ENCODE measurements at regions not wholly inside any gene's neighbourhood (a gene's known extent, or its start where the extent isn't known, plus 50 kb on each side); places are given as distances from the start of the nearest gene placed in this dataset.

DNA sequence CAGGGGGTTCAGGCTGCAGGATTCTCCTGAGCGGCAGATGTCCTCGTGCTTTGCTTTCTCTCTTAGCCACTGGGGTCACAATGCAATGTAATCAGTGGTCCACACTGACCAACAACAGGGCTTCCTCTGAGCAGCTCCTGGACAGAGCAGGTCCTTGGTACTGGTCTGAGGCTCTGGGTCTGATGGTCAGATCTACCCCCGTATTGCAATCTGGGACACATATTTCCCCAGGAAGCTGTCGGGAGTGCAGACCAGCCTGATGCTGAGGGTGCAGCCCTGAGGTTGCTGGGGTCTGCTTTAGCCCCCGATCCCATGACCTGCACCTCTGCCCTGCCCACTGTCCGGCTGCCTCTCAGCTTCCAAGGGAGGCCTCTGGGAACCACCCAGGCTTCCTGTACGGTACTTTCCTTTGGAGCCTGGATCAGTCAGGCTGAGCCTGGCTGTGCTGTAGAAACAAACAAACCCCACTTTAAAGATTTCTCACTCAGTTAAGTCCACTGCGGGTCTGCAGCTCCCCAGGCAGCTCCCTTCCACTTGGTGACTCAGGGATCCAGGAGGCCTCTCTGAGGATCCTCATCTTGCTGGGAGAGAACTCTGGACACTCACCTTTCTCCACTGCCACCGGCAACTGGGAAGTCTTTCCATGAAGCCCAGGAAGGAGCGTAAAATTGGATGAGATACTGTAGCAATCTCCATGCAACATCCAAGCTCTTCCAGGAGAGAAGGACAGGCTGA is 1046.6 kb downstream of the TBC1D22A start:
- DNase-seq (ENCODE audit: extremely low read depth, low read depth) = no peak
- TF ChIP-seq, protein P1, sequence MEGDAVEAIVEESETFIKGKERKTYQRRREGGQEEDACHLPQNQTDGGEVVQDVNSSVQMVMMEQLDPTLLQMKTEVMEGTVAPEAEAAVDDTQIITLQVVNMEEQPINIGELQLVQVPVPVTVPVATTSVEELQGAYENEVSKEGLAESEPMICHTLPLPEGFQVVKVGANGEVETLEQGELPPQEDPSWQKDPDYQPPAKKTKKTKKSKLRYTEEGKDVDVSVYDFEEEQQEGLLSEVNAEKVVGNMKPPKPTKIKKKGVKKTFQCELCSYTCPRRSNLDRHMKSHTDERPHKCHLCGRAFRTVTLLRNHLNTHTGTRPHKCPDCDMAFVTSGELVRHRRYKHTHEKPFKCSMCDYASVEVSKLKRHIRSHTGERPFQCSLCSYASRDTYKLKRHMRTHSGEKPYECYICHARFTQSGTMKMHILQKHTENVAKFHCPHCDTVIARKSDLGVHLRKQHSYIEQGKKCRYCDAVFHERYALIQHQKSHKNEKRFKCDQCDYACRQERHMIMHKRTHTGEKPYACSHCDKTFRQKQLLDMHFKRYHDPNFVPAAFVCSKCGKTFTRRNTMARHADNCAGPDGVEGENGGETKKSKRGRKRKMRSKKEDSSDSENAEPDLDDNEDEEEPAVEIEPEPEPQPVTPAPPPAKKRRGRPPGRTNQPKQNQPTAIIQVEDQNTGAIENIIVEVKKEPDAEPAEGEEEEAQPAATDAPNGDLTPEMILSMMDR (IDR thresholded peaks at IDR 0.05; ENCODE audit: low read depth, low read length) = no peak

DNA sequence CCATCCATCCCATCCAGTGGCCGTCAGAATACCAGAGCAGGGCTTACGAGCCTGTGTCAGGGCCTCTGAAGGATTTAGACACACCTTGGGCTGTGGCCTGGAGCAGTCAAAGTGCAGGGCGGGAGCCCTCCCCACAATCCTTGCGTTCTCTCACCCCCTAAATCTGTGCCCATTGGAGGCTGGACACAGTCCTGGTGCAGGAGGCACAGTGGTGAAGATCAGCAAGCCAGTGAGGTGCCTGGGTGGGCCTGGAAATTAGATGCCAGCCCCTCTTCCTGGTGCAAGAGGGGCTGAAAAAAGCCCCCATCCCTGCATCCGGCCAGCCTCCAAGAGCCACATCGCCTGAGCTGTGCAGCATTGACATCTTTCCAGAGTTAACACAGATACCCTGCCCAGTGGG is 1045.8 kb downstream of the TBC1D22A start:
- TF ChIP-seq, protein P1 (IDR thresholded peaks at IDR 0.05; ENCODE audit: low read depth, low read length) = no peak
- no peak for DNase-seq (ENCODE audit: extremely low read depth, low read depth)

DNA sequence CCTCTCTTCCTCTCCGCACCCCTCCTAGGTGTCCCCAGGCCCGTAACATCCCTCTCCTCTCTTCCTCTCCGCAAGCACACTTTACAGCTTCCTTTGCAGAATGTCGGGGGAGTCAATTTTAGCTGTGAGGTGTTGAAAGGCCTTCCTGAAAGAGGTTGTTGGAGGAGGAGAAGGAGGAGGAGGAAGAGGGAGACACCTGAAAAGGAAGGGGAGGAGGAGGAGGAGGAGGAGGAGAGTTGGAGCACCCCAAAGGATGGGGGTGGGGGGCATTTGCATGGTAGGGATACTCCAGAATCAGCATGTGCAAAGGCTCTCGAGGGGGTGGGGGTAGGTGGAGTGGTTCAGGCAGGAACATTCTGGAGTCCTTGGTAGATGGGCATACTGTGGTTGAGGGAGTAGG is 1045.1 kb downstream of the TBC1D22A start:
- TF ChIP-seq, protein P1 (IDR thresholded peaks at IDR 0.05; ENCODE audit: low read depth, low read length) = no peak
- no peak for DNase-seq (ENCODE audit: extremely low read depth, low read depth)

DNA sequence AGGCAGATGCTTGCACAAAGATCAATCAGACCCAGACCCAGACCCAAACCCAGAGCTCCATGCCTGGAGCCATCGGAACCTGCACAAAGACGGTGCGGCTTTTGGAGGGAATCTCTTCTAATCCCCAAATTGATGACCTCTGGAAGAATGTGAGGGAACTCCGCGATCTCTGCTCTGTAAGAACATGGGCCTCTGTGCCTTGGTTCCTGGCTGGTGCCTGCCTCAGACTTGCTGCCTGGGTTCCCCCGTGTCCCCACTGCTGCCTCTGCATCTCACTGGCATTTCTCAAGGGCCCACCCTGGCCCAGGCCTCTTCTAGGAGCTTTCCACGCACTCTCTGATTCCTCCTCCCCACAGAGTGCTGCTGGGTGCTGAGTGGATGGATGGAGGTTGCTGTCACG is 1044.4 kb downstream of the TBC1D22A start:
- no peak for DNase-seq (ENCODE audit: extremely low read depth, low read depth)
- TF ChIP-seq, protein P1 (IDR thresholded peaks at IDR 0.05; ENCODE audit: low read depth, low read length) = no peak

DNA sequence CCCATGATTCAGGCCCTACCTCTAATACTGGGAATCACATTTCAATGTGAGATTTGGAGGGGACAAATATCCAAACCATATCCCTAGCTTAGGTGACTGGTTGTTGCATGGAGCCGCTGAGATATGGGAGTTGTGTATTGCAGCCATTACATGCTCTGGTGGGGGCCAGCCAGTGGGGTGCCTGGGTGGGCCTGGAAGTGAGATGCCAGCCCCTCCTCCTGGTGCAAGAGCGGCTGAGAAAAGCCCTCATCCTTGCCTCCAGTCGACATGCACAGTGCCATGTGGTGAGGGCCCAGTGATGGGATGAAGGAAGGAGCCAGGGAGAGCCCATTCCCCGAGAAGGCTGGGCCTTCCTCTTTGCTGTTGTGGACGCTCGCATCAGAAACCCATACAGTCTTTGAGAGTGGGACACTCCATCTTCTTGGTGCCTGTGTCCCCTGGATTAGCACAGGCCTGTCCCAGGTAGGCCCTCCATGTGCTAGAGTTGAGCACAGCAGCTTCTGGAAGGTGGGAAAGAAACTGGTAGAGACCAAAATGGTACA is 1043.0 kb downstream of the TBC1D22A start:
- TF ChIP-seq, protein P1 (IDR thresholded peaks at IDR 0.05; ENCODE audit: low read depth, low read length) = no peak
- no peak for DNase-seq (ENCODE audit: extremely low read depth, low read depth)

DNA sequence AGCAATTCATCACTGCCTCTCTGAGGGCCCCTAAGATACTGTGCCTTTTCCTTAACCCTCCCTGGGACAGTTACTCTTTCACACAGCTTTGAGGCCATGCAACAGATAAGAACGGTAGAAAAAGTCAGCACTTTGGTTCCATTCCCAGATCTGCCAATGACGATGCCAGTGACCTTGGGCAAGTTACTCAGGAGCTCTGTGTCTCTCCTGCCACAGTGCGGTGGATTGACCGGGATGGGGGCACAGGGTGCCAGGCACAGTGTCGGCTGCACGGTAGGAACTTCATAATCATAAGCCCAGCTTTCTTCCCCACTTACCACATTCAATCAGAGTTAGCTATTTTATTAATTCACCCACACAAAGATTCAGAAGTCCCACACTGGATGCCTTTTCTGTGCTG is 1041.8 kb downstream of the TBC1D22A start:
- DNase-seq (ENCODE audit: extremely low read depth, low read depth) = no peak
- TF ChIP-seq, protein P1 (IDR thresholded peaks at IDR 0.05; ENCODE audit: low read depth, low read length) = no peak

DNA sequence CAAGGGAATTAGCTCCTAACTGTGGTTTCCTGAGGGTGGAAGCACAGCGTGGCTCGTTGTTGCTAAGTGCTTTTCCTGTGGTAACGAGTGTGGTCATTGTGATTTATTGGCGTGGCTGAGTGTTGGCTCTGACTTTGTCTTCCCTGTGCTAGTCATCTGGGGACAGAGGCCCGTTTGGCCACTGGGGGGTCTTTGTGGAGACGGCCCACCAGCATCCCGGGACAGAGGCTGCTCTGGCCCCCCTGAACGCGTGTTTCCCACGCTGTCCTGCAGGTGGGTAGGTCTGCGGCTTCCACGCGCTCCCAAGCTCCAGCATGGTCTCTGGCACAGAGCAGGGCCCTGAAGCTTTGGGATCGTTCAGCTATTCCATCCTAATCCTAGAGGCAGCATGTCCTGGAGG is 1040.0 kb downstream of the TBC1D22A start:
- TF ChIP-seq, protein P1 (IDR thresholded peaks at IDR 0.05; ENCODE audit: low read depth, low read length) = no peak
- DNase-seq (ENCODE audit: extremely low read depth, low read depth) = no peak
